ENCODE measurements at regions not wholly inside any gene's neighbourhood (a gene's known extent, or its start where the extent isn't known, plus 50 kb on each side); places are given as distances from the start of the nearest gene placed in this dataset.

- no peak overlapping the region for H3K4me3 ChIP-seq (ENCODE audit: control insufficient read depth, low read depth, low read length)
- TF ChIP-seq CTCF (conservative IDR thresholded peaks at IDR 0.05; ENCODE audit: control insufficient read depth, insufficient read depth, low read depth, low read length) = no peak
- DNase-seq (ENCODE audit: low read depth) = no peak
These were observed 248.7 kb downstream of the TAF11L14 start for GRCh38 chr5:17882760-17883488.

- no peak for DNase-seq (ENCODE audit: low read depth)
- H3K4me3 ChIP-seq (ENCODE audit: control insufficient read depth, low read depth, low read length) = no peak overlapping the region
- no peak for TF ChIP-seq CTCF (conservative IDR thresholded peaks at IDR 0.05; ENCODE audit: control insufficient read depth, insufficient read depth, low read depth, low read length)
These were observed 253.9 kb downstream of the TAF11L14 start for GRCh38 chr5:17888155-17888554.

- H3K4me3 ChIP-seq (ENCODE audit: control insufficient read depth, low read depth, low read length) = no peak overlapping the region
- DNase-seq (ENCODE audit: low read depth) = no peak
- TF ChIP-seq CTCF (conservative IDR thresholded peaks at IDR 0.05; ENCODE audit: control insufficient read depth, insufficient read depth, low read depth, low read length) = no peak
These were observed 256.2 kb downstream of the TAF11L14 start for GRCh38 chr5:17890501-17890900.

- DNase-seq (ENCODE audit: low read depth) = no peak
- TF ChIP-seq CTCF (conservative IDR thresholded peaks at IDR 0.05; ENCODE audit: control insufficient read depth, insufficient read depth, low read depth, low read length) = no peak
- H3K4me3 ChIP-seq (ENCODE audit: control insufficient read depth, low read depth, low read length) = no peak overlapping the region
These were observed 257.6 kb downstream of the TAF11L14 start for GRCh38 chr5:17891881-17892280.

- no peak for TF ChIP-seq CTCF (conservative IDR thresholded peaks at IDR 0.05; ENCODE audit: control insufficient read depth, insufficient read depth, low read depth, low read length)
- no peak overlapping the region for H3K4me3 ChIP-seq (ENCODE audit: control insufficient read depth, low read depth, low read length)
- peak; percentile 21 for DNase-seq (ENCODE audit: low read depth)
These were observed 258.9 kb downstream of the TAF11L14 start for GRCh38 chr5:17893026-17893635.

GRCh38 chr5:17895288-17896033 lies 261.2 kb downstream of the TAF11L14 start:
- DNase-seq (ENCODE audit: low read depth) = peak; percentile 62
- no peak overlapping the region for H3K4me3 ChIP-seq (ENCODE audit: control insufficient read depth, low read depth, low read length)
- TF ChIP-seq CTCF (conservative IDR thresholded peaks at IDR 0.05; ENCODE audit: control insufficient read depth, insufficient read depth, low read depth, low read length) = no peak
